Esophagus muscularis mucosa (tissue), 4 donors: ENCODE measurements at regions not wholly inside any gene's neighbourhood (a gene's known extent, or its start where the extent isn't known, plus 50 kb on each side); places are given as distances from the start of the nearest gene placed in this dataset.

Experiments used
- DNase-seq: peaks from one replicate; pipeline ENCODE4 v3.0.0-alpha.2; 2017; ENCODE audit errors: extremely low spot score
- H3K27ac ChIP-seq, 4 donors: fragments of 200-600 bp; sonication (generic); replicated peaks in 1 of 4; 1 replicate in 3 of 4; 2 replicates in 1 of 4; pipeline ENCODE4 v1.5.1; 2016 to 2019; ENCODE audit warnings: mild to moderate bottlenecking in 1 of 4
- H3K27me3 ChIP-seq, 4 donors: fragments of 200-600 bp; sonication (generic); one replicate each; pipeline versions ENCODE4 v1.5.1 to v1.6.0; 2016 to 2019
- H3K36me3 ChIP-seq, 4 donors: fragments of 200-600 bp; sonication (generic); one replicate each; pipeline ENCODE4 v1.5.1; 2016 to 2019
- H3K4me1 ChIP-seq, 4 donors: fragments of 200-600 bp; sonication (generic); one replicate each; pipeline ENCODE4 v1.5.1; 2016 to 2019
- H3K4me3 ChIP-seq, 4 donors: fragments of 200-600 bp; sonication (generic); 1 replicate in 2 of 4; 2 replicates in 2 of 4; pipeline ENCODE4 v1.5.1; 2016 to 2019; ENCODE audit warnings: mild to moderate bottlenecking in 4 of 4, moderate library complexity in 1 of 4
- H3K9me3 ChIP-seq, 4 donors: fragments of 200-600 bp; sonication (generic); 1 replicate in 3 of 4; 2 replicates in 1 of 4; pipeline ENCODE4 v1.5.1; 2016 to 2019
- EP300 ChIP-seq: sonication (generic); formaldehyde crosslinking; IDR thresholded peaks from one replicate; pipeline ENCODE4 v1.6.1; 2017; ENCODE audit warnings: antibody characterized with exemption
- POLR2A ChIP-seq: fragments of 450-650 bp; IDR thresholded peaks from one replicate; pipeline ENCODE4 v1.6.1; 2017; ENCODE audit warnings: antibody characterized with exemption, moderate library complexity, mild to moderate bottlenecking, low read depth
- POLR2AphosphoS5 ChIP-seq, 2 donors: sonication (generic); formaldehyde crosslinking; IDR thresholded peaks; one replicate each; pipeline ENCODE4 v1.6.1; 2017; ENCODE audit warnings: antibody characterized with exemption in 2 of 2
- WGBS: methylation state at CpG from one replicate; pipeline ENCODE4 v1.1.5; 2018; 5-methylcytosine and 5-hydroxymethylcytosine counted together
- intact Hi-C: fragments of 100-400 bp; cut with DNase I; formaldehyde crosslinking; loops from one replicate; pipeline ENCODE4 v1.15.1; 2023
- TF ChIP-seq, protein P1 (sequence below), 3 experiments: fragments of 200-600 bp in 2 of 3; fragments of 450-650 bp in 1 of 3; sonication (generic) in 2 of 3; IDR thresholded peaks; one replicate each; pipeline ENCODE4 v1.5.1; 2017 to 2019; ENCODE audit warnings: antibody characterized with exemption in 3 of 3, mild to moderate bottlenecking in 2 of 3, moderate library complexity in 1 of 3

- Histone ChIP-seq H3K4me1 (no peaks in the 10 kb centered on the region), H3K27me3 (no peaks in the 10 kb centered on the region), H3K36me3 (no peaks in the 10 kb centered on the region), H3K27ac (no peak overlapping the region), H3K9me3 (no peaks in the 10 kb centered on the region), H3K4me3 (no peak overlapping the region)
- TF ChIP-seq POLR2A (no peak), EP300 (no peak), POLR2AphosphoS5 (IDR thresholded peaks at IDR 0.05) (no peak)
- TF ChIP-seq, protein P1, sequence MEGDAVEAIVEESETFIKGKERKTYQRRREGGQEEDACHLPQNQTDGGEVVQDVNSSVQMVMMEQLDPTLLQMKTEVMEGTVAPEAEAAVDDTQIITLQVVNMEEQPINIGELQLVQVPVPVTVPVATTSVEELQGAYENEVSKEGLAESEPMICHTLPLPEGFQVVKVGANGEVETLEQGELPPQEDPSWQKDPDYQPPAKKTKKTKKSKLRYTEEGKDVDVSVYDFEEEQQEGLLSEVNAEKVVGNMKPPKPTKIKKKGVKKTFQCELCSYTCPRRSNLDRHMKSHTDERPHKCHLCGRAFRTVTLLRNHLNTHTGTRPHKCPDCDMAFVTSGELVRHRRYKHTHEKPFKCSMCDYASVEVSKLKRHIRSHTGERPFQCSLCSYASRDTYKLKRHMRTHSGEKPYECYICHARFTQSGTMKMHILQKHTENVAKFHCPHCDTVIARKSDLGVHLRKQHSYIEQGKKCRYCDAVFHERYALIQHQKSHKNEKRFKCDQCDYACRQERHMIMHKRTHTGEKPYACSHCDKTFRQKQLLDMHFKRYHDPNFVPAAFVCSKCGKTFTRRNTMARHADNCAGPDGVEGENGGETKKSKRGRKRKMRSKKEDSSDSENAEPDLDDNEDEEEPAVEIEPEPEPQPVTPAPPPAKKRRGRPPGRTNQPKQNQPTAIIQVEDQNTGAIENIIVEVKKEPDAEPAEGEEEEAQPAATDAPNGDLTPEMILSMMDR (IDR thresholded peaks at IDR 0.05) = no peak
- intact Hi-C loops = no loop called here
- no peak for DNase-seq
- WGBS = 63% methylated on average over 6 of the region's 6 CpGs
These were observed 129.1 kb upstream of the SEMA6D start for GRCh38 chr15:47587940-47588802.

GRCh38 chr15:47588958-47589357 lies 128.3 kb upstream of the SEMA6D start:
- intact Hi-C loops = no loop called here
- H3K27me3 ChIP-seq = no peaks in the 10 kb centered on the region
- no peak for DNase-seq
- no peaks in the 10 kb centered on the region for H3K36me3 ChIP-seq
- TF ChIP-seq POLR2A (no peak), POLR2AphosphoS5 (IDR thresholded peaks at IDR 0.05) (no peak), EP300 (no peak)
- TF ChIP-seq, protein P1 (IDR thresholded peaks at IDR 0.05) = no peak
- H3K4me3 ChIP-seq = no peak overlapping the region
- no peaks in the 10 kb centered on the region for H3K4me1 ChIP-seq
- 86% methylated on average over 3 of the region's 6 CpGs for WGBS
- H3K9me3 ChIP-seq = no peaks in the 10 kb centered on the region
- no peak overlapping the region for H3K27ac ChIP-seq

DNA sequence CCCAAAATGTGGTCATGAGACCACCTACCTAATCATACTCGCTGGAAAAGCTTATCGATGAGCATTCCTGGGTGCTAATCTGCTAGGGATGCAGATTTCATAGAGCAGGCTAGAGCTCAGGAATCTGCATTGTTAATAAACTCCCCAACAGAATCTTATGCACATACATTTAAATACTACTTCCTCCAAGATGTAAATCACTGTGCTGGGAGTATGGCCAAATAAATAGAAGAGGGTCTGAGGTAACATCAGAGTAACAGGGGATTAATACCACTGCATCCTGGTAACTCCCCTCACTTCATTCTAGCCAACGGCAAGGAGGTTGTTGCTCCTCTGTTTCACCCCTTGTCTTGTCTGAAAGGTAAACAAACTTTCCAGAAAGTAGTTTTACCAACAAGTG lies 118.3 kb upstream of the SEMA6D start:
- Histone ChIP-seq H3K27me3 (no peaks in the 10 kb centered on the region), H3K4me1 (no peaks in the 10 kb centered on the region), H3K4me3 (no peak overlapping the region), H3K36me3 (no peaks in the 10 kb centered on the region), H3K9me3 (peaks cover 0 to 12% (median 3%) of the 10 kb centered on the region in 4 donors), H3K27ac (no peak overlapping the region)
- no peak for DNase-seq
- WGBS = 51% methylated on average over 3 of the region's 3 CpGs
- TF ChIP-seq POLR2AphosphoS5 (IDR thresholded peaks at IDR 0.05) (no peak), POLR2A (no peak), EP300 (no peak)
- TF ChIP-seq, protein P1 (IDR thresholded peaks at IDR 0.05) = no peak
- intact Hi-C loops = no loop called here

GRCh38 chr15:47599806-47600205 lies 117.5 kb upstream of the SEMA6D start:
- peaks cover 0 to 12% (median 3%) of the 10 kb centered on the region in 4 donors for H3K9me3 ChIP-seq
- DNase-seq = no peak
- no peaks in the 10 kb centered on the region for H3K36me3 ChIP-seq
- H3K27me3 ChIP-seq = no peaks in the 10 kb centered on the region
- H3K4me3 ChIP-seq = no peak overlapping the region
- intact Hi-C loops = no loop called here
- no peak for TF ChIP-seq EP300
- TF ChIP-seq, protein P1 (IDR thresholded peaks at IDR 0.05) = no peak
- H3K4me1 ChIP-seq = no peaks in the 10 kb centered on the region
- 86% methylated on average over 2 of the region's 2 CpGs for WGBS
- no peak overlapping the region for H3K27ac ChIP-seq

DNA sequence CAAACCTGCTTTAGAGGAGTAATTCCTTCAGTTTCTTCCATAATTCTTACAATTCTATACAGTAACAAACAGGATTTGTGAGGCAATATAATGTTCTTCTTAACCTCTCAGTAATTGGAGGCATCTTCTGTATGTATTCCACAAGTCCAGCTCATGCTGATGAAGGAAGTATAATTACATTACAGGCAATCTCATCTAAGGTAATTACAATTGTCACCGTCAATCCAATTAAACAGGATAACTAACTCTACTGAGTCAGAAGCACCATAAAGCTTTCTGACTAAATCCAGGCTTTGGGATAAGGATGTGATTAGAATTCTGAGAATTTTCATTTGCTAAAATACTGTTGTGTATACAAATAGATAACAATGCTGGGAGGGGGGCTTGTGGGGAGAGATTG lies 115.2 kb upstream of the SEMA6D start:
- TF ChIP-seq, protein P1 (IDR thresholded peaks at IDR 0.05) = no peak
- TF ChIP-seq POLR2A = no peak
- no peak for TF ChIP-seq EP300
- TF ChIP-seq POLR2AphosphoS5 (IDR thresholded peaks at IDR 0.05) = no peak
- Histone ChIP-seq H3K9me3 (peaks cover 0 to 4% (median 0%) of the 10 kb centered on the region in 4 donors), H3K36me3 (no peaks in the 10 kb centered on the region), H3K4me3 (no peak overlapping the region), H3K27me3 (no peaks in the 10 kb centered on the region), H3K4me1 (no peaks in the 10 kb centered on the region), H3K27ac (no peak overlapping the region)
- 52% methylated on average over 1 of the region's 1 CpG for WGBS
- intact Hi-C loops = no loop called here
- no peak for DNase-seq
